GM18499 (cell line): ENCODE measurements at regions not wholly inside any gene's neighbourhood (a gene's known extent, or its start where the extent isn't known, plus 50 kb on each side); places are given as distances from the start of the nearest gene placed in this dataset.

Experiments
- ATAC-seq: cut with Tn5 transposase; IDR thresholded peaks from one replicate; pipeline ENCODE4 v1.9.1; 2021; ENCODE audit warnings: moderate number of reproducible peaks; ENCODE audit not compliant: insufficient read depth, unreplicated experiment

- ATAC-seq, result no peak
These were observed 62.1 kb upstream of the LMO1 start for GRCh38 chr11:8325591-8326304.

- no peak for ATAC-seq
These were observed 59.7 kb upstream of the LMO1 start for GRCh38 chr11:8323161-8323935.

- no peak for ATAC-seq
These were observed 58.2 kb upstream of the LMO1 start for GRCh38 chr11:8321876-8322275.

DNA sequence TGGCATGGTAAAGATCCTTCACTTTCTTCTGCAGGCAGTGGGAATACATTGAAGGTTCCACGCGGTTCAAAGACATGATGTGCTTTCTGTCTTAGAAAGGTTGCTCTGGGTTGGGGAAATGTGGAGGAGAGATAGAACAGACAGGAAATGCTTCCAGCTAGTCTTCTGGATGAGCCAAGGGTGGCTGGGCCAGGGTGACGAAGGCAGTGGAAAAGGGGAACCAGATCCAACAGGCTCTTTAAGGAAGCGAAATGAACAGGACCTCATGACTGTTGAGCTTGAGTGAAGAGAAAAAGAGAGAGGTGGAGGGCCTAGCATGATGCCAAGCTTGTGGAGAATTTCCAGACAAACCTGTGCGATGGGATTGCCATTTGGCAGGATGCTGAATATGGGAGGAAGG lies 56.4 kb upstream of the LMO1 start:
- no peak for ATAC-seq

DNA sequence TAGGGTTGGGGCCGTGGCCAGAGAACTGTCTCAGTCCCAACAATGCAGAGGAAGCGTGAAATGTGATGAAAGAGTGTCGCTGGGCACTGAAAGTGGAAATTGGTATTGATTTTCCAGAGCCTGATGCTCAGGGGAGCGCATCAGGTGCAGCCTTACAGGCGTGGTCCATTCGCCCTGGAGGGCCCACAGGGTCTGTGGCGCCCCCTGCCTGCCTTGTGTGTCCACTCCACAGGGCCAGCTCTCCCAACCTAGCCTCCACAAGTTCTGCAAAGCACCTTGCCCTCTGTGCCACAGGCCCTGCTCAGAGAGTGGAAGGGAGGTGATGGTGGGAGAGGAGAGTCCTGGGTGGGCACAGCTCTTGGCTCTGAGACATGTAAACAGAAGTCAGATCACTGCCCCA lies 54.9 kb upstream of the LMO1 start:
- ATAC-seq, result no peak

DNA sequence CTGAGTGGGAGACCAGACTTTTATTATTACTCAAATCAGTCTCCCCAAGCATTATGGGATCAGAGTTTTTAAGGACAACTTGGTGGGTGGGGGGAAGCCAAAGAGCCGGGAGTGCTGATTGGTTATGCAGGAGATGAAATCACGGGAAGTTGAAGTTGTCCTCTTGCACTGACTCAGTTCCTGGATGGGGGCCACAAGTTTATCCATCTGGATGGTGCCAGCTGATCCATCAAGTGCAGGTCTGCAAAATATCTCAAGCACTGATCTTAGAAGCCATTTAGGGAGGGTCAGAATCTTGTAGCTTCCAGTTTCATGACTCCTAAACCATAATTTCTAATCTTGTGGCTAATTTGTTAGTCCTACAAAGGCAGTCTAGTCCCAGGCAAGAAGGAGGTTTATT lies 53.5 kb upstream of the LMO1 start:
- no peak for ATAC-seq

DNA sequence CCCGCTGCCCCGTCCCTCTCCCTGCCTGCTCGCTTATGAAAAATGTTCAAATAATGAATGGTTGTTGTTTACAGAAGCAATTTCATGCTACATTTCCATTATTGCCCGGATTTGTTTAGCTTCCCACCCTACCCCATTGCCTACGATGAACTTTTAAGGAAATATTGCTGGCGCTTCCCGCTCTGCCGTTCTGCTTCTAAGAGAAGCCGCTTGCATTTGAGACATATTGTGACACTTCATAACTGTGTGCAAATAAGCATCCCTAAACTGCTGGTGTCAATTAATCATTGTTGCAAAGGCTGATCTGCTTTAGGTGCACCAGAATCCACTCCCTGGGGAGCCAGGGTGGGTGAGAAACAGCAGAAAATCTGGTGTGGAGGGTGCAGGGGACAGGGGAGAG lies 52.3 kb upstream of the LMO1 start:
- ATAC-seq, result no peak

GRCh38 chr11:8315463-8315862 lies 51.8 kb upstream of the LMO1 start:
- ATAC-seq, result no peak

DNA sequence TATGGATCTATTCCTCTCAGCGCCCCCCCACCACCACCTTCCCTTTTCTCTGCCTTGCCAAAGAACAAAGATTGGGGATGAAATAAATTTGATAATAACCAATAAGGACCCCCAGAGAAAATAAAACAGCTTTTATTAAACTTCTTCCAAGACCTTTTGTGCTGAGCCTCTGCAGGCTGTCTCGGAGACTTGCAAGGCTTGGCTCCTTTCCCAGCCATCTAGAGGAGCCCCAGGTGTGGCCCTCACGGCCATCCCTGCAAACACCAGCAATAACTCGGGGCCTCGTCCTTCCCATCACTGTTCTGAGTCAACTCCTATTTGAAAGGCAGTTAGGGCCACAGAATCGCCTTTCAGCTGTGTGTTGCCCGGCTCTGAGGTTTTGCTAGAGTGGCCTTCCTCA lies 51.2 kb upstream of the LMO1 start:
- ATAC-seq, result no peak

GRCh38 chr11:8313504-8314090 lies 49.9 kb upstream of the LMO1 start:
- ATAC-seq, result no peak
